CD4-positive, alpha-beta T cell treated with Interleukin-2 at 100 ng/mL for 4 hours (primary cell): ENCODE measurements at regions not wholly inside any gene's neighbourhood (a gene's known extent, or its start where the extent isn't known, plus 50 kb on each side); places are given as distances from the start of the nearest gene placed in this dataset.

Experiments
- DNase-seq: peaks from one replicate; pipeline ENCODE4 v3.0.0-alpha.2; 2020; ENCODE audit warnings: low spot score

DNA sequence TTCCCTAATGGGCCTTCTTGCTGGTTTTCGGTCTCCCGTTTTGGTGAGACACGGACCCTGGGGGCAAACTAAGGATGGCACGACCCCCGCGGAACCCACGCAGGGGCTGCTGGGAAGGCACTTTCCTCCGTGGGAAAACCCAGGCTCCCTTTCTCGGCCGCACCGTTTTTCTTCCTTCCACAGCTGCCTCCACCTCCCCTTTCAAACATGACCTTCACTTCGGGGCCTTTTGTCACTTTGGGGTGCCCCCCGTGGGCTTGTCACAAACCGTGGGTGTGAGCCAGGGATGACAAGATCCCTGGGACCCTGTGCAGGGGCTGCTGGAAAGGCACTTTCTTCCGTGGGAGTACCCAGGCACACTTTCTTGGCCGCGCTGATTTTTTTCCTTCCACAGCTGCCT is 268.7 kb downstream of the ALG10 start:
- no peak for DNase-seq

DNA sequence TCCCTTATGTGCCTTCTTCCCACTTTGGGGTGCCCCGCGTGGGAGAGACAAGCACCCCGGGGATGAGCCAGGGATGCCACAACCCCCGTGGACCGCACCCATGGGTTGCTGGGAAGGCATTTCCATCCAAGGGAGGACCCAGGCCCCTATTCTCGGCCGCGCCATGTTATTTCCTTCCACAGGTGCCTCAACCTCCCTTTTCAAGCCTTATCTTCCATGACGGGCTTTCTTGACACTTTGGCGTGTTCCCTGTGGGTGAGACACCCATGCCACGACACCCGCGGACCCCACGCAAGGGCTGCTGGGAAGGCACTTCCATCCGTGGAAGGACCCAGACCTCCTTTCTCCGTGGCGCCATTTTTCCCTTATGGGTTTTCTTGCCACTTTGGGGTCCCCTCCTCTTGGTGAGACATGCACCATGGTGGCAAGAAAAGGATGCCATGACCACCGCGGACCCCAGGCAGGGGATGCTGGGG is 269.2 kb downstream of the ALG10 start:
- no peak for DNase-seq

DNA sequence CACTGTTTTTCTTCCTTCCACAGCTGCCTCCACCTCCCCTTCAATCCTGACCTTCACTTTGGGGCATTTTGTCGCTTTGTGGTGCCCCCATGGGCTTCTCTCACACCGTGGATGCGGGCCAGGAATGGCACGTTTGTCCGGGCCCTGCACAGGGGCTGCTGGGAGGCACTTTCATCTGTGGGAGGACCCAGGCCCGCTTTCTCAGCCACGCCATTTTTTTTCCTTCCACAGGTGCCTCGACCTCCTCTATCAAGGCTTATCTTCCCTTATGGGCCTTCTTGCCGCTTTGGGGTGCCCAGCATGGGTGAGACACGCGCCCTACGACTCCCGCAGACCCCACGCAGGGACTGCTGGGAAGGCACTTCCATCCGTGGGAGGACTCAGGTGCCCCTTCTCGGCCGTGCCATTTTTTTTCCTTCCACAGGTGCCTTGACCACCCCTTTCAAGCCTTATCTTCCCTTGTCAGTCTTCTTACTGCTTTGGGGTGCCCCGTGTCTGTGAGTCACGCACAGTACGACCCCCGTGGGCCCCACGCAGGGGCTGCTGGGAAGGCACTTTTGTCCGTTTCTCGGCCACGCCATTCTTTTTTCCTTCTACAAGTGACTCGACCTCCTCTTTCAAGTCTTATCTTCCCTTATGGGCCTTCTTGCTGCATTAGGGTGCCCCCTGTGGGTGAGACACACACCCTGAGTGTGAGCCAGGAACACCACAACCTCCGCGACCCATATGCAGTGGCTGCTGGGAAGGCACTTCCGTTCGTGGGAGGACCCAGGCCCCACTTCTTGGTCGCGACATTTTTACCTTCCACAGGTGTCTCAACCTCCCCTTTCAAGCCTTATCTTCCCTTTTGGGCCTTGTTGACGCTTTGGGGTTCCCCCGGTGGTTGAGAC is 270.7 kb downstream of the ALG10 start:
- no peak for DNase-seq

DNA sequence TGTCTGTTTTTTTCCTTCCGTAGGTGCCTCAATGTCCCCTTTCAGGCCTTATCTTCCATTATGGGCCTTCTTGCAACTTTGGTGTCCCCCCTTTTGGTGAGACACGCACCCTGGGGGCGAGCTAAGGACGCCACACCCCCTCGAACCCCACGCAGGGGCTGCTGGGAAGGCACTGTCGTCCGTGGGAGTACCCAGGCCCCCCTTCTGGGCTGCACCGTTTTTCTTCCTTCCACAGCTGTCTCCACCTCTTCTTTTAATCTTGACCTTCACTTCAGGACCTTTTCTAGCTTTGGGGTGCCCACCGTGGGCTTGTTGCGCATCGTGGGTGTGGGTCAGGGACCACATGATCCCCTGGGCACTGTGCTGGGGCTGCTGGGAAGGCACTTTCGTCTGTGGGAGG is 271.8 kb downstream of the ALG10 start:
- no peak for DNase-seq

DNA sequence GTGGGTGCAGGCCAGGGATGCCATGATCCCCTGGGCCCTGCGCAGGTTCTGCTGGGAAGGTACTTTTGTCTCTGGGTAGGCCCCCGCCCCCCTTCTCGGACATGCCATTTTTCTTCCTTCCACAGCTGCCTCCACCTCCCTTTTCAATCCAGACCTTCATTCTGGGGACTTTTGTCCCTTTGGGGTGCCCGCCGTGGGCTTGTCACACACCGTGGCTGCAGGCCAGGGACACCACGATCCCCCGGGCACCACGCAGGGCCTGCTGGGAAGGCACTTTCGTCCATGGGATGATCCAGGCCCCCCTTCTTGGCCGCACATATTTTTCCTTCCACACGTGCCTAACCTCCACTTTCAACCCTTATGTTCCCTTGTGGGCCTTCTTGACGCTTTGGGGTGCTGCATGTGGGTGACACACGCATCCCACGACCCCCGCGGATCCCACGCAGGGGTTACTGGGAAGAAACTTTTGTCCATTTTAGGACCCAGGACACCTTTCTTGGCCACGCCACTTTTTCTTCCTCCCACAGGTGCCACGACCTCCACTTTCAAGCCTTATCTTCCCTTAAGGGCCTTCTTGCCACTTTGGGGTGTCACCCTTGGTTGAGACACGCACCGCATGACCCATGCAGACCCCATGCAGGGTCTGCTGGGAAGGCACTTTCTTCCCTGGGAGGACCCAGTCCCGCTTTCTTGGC is 272.5 kb downstream of the ALG10 start:
- no peak for DNase-seq

DNA sequence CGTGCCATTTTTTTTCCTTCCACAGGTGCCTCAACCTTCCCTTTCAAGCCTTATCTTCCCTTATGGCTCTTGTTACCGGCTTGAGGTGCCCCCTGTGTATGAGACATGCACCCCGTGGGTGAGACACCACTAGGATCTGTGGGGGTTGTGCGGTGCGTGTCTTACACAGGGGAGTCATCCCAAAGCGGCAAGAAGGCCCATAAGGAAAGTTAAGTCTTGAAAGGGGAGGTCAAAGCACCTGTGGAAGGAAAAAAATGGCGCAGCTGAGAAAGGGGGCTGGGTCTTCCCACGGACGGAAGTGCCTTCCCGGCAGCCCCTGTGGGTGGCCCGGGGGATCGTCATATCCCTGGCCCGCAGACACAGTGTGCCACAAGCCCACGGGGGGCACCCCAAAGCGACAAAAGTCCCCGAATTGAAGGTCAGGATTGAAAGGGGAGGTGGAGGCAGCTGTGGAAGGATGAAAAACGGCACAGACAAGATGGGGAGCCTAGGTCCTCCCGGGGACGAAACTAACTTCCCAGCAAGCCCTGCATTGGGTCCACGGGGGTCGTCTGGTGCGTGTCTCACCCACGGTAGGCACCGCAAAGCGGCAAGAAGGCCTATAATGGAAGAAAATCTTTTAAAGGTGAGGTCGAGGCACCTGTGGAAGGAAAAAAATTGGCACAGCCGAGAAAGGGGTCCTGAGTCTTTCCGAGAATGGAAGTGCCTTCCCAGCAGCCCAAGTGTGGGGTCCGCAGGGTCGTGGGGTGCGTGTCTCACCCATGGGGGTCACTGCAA is 273.3 kb downstream of the ALG10 start:
- DNase-seq: no peak

DNA sequence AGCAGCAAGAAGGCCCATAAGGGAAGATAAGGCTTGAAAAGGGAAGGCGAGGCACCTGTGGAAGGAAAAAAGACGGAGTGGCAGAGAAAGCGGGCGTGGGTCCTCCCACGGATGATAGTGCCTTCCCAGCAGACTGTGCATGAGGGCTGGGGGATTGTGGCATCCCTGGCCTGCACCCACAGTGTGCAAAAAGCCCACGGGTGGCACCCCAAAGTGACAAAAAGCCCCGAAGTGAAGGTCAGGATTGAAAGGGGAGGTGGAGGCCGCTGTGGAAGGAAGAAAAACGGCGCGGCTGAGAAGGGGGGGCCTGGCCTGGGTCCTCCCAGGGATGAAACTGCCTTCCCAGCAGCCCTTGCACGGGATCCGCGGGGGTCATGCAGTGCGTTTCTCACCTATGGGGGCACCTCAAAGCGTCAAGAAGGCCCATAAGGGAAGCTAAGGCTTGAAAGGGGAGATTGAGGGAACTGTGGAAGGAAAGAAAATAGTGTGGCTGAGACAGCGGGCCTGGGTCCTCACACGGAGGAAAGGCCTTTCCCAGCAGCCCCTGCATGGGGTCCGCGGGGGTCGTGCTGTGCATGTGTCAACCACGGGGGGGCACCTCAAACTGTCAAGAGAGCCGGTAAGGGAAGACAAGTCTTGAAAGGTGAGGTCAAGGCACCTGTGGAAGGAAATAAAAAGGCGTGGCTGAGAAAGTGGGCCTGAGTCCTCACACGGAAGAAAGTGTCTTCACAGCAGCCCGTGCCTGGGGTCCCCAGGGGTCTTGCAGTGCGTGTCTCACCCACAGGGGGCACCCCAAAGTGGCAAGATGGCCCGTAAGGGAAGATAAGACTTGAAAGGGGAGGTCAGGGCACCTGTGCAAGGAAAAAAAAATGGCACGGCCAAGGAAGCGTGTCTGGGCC is 274.1 kb downstream of the ALG10 start:
- DNase-seq: no peak

DNA sequence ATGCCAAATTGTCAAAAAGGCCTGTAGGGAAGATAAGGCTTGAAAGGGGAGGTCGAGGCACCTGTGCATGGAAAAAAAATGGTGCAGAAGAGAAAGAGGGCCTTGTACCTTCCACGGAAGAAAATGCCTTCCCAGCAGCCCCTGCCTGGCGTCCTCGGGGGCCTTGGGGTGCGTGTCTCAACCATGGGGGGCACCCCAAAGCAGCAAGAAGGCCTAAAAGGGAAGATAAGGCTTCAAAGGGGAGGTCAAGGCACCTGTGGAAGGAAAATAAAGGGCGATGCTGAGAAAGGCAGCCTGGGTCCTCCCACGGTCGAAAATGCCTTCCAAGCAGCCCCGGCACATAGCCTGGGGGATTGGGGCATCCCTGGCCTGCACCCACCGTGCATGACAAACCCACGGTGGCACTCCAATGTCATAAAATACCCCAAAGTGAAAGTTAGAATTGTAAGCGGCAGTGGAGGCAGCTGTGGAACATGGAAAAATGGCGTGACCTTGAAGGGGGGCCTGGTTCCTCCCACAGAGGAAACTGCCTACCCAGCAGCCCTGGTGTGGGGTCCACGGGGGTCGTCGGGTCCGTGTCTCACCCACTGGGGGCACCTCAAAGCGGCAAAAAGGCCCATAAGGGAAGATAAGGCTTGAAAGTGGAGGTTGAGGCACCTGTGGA is 275.0 kb downstream of the ALG10 start:
- DNase-seq: no peak

DNA sequence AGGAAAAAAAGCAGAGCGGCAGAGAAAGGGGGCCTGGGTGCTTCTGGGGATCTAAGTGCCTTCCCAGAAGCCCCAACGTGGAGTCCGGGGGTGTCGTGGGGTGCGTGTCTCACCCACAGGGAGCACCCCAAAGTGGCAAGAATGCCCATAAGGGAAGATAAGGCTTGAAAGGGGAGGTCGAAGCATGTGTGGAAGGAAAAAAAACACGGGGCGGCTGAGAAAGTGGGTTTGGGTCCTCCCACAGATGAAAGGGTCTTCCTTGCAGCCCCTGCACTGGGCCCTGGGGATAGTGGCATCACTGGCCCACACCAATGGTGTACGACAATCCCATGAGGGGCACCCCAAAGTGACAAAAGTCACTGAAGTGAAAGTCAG is 275.5 kb downstream of the ALG10 start:
- no peak for DNase-seq

DNA sequence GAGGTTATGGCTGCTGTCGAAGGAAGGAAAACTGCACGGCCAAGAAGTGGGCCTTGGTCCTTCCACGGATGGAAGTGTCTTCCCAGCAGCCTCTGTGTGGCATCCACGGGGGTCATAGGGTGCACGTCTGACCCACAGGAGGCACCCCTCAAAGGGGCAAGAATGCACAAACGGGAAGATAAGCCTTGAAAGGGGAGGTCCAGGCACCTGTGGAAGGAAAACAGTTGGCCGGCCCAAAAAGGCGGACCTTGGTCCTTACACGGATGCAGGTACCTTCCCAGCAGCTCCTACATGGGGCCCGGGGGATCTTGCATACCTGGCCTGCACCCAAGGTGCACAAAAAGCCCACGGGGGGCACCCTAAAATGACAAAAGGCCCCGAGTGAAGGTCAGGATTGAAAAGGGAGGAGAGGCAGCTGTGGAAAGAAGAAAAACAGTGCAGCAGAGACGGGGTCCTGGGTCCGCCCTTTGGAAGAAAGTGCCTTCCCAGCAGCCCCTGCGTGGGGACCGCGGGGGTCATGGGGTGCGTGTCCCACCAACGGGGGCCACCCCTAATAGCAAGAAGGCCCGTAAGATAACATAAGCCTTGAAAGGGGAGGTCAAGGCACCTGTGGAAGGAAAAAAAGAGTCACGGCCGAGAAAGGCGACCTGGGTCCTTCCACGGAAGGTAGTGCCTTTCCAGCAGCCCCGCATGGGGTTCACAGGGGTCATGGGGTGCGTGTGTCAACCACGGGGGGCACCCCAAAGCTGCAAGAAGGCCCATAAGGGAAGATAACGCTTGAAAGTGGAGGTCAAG is 276.1 kb downstream of the ALG10 start:
- DNase-seq: no peak

DNA sequence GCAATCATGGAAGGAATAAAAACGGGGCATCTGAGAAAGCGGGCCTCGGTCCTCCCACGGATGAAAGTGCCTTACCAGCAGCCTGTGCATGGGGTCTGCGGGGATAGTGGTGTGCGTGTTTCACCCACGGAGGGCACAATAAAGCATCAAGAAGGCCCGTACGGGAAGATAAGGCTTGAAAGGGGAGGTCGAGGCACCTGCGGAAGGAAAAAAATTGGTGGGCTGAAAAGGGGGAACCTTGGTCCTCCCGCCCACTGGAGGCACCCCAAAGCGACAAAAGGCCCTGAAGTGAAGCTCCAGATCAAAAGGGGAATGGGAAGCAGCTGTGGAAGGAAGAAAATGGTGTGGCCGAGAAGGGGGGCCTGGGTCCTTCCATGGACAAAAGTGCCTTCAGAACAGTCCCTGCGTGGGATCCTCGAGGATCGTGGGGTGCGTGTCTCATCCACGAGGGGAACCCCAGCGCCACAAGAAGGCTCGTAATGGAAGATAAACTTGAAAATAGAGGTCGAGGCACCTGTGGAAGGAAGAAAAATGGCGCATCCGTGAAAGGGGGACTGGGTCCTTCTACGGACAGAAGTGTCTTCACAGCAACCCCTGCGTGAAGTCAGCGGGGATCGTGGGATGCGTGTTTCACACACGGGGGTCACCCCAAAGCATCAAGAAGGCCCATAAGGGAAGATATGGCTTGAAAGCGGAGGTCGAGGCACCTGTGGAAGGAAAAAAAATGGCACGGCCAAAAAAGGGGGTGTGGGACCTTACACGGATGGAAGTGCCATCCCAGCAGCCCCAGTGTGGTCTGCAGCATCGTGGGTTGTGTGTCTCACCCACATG is 276.9 kb downstream of the ALG10 start:
- DNase-seq: no peak

DNA sequence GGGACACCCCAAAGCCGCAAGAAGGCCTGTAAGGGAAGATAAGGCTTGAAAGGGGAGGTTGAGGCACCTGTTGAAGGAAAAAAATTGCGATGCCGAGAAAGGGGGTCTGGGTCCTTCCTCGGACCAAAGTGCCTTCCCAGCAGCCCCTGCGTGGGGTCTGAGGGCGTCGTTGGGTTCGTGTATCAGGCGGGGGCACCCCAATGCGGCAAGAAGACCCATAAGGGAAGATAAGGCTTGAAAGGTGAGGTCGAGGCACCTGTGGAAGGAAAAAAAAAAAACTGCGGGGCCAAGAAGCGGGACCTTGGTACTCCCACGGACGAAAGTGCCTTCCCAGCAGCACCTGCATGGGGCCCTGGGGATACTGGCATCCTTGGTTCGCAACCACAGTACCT is 277.5 kb downstream of the ALG10 start:
- no peak for DNase-seq

DNA sequence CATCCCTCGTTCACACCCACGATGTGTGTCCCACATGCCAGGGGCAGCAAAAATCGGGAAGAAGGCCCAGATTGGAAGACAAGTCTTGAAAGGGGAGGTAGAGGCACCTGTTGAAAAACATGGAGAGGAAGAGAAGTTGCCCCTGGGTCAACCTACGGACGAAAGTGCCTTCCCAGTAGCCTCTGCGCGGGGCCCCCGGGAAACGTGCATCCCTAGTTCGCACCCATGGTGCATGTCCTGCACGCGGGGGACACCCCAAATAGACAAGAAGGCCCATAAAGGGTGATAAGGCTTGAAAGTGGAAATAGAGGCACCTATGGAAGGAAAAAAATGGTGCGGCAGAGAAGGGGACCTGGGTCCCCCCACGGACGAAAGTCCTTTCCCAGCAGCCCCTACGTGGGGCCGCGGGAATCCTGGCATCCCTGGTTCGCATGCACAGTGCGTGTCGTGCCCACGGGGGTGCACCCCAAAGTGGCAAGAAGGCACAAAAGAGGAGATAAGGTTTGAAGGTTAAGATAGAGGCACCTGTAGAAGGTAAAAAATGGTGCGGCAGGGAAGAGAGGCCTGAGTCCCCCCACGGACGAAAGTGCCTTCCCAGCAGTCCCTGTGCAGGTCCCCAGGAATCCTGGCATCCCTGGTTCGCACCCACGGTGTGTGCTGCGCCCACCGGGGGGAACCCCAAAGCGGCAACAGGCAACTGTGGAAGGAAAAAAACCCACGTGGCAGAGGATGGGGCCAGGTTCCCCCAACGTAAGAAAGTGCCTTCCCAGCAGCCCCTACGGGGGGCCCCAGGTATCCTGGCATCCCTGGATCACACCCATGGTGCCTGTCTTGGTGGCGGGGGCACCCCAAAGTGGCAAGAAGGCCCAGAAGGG is 278.3 kb downstream of the ALG10 start:
- DNase-seq: no peak

DNA sequence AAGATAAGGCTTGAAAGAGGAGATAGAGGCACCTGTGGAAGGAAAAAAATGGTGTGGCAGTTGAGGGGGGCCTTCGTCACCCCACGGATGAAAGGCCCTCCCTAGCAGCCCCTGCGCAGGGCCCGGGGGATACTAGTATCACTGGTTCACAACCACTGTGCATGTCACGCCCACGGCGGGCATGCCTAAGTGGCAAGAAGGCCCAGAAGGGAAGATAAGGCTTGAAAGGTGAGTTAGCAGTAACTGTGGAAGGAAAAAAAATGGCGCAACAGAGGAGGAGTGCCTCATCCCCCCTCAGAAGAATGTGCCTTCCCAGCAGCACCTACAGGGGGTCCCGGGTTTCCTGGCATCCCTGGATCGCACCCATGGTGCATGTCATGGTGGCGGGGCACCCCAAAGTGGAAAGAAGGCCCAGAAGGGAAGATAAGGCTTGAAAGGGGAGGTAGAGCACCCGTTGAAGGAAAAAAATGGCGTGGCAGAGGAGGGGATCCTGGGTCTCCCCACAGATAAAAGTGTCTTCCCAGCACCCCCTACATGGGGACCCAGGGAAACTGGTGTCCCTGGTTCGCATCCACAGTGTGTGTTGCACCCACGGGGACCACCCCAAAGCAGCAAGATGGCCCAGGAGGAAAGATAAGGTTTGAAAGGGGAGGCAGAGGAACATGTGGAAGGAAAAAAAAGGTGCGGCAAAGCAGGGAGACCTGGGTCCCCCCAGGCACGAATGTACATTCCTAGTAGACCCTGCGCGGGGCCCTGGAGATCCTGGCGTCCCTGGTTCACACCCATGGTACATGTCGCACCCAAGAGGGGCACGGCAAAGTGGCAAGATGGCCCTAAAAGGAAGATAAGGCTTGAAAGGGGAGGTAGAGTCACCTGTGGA is 279.2 kb downstream of the ALG10 start:
- DNase-seq: no peak

DNA sequence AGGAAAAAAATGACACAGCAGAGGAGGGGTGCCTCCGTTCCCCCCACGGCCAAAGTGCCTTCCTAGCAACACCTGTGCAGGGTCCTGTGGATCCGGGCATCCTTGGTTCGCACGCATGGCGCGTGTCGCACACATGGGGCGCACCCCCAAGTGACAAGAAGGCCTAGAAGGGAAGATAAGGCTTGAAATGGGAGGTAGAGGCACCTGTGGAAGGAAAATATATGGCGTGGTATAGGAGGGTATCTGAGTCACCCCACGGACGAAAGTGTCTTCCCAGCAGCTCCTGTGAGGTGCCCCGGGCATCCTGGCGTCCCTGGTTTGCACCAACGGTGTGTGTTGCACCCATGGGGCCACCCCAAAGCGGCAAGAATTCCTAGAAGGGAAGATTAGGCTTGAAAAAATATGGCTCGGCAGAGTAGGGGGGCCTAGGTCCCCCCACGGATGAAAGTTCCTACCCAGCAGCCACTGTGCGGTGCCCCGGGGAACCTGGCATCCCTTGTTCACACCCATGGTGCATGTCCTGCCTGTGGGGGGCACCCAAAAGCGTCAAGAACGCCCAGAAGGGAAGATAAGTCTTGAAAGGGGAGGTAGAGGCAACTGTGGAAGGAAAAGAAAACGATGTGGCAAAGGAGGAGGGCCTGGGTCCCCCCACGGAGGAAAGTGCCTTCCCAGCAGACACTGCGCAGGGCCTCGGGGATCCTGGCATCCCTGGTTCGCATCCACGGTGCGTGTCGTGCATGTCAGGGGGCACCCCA is 280.0 kb downstream of the ALG10 start:
- DNase-seq: no peak

DNA sequence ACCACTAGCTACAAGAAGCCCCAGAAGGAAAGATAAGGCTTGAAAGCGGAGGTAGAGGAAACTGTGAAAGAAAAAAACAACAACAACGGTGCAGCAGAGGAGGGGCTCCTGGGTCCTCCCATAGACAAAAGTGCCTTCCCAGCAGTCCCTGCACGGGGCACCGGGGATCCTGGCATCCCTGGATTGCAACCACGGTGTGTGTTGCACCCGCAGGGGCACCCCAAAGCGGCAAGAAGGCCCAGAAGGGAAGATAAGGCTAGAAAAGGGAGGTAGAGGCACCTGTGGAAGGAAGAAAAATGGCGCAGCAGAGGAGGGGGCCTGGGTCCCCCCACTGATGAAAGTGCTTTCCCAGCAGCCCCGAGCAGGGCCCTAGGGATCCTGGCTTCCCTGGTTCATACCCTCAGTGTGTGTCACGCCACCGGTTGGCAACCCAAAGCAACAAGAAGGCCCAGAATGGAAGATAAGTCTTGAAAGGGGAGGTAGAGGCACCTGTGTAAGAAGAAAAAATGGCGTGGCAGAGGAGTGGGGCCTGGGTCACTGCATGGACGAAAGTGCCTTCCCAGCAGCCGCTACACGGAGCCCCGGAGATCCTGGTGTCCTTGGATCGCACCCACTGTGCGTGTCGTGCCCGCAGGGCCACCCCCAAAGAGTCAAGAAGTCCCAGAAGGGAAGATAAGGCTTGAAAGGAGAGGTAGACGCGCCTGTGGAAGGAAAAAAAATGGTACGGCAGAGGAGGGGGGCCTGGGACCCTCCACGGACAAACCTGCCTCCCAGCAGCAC is 281.0 kb downstream of the ALG10 start:
- DNase-seq: no peak
